GM23338 (cell line): ENCODE measurements at regions not wholly inside any gene's neighbourhood (a gene's known extent, or its start where the extent isn't known, plus 50 kb on each side); places are given as distances from the start of the nearest gene placed in this dataset.

Experiments used
- ATAC-seq: fragments of 200-7000 bp; cut with Tn5 transposase; 3 replicates; pipeline ENCODE4 v1.9.1; 2020
- DNase-seq: peaks from one replicate; pipeline ENCODE4 v3.0.0-alpha.2; 2015; ENCODE audit warnings: low spot score
- H2AFZ ChIP-seq: fragments of 200-600 bp; sonication (generic); 2 replicates; pipeline ENCODE4 v1.8.0; 2016; ENCODE audit warnings: antibody characterized with exemption, mild to moderate bottlenecking, moderate library complexity
- H3F3A ChIP-seq: fragments of 200-600 bp; sonication (generic); replicated peaks from 2 replicates; pipeline ENCODE4 v1.8.0; 2017; ENCODE audit warnings: antibody characterized with exemption, mixed run types, low read depth
- H3K27ac ChIP-seq: fragments of 200-600 bp; sonication (generic); 2 replicates; pipeline ENCODE4 v1.6.1; 2016; ENCODE audit warnings: low read depth
- H3K27me3 ChIP-seq: fragments of 200-600 bp; sonication (generic); 2 replicates; pipeline ENCODE4 v1.8.0; 2016; ENCODE audit warnings: mild to moderate bottlenecking, mixed run types, moderate library complexity; ENCODE audit not compliant: insufficient read depth
- H3K36me3 ChIP-seq: fragments of 200-600 bp; sonication (generic); 2 replicates; pipeline ENCODE4 v1.8.0; 2016; ENCODE audit warnings: mild to moderate bottlenecking; ENCODE audit not compliant: insufficient read depth
- H3K4me1 ChIP-seq: fragments of 200-600 bp; sonication (generic); 2 replicates; pipeline ENCODE4 v1.8.0; 2016; ENCODE audit warnings: mild to moderate bottlenecking, moderate library complexity; ENCODE audit not compliant: insufficient read depth
- H3K4me2 ChIP-seq: fragments of 200-600 bp; sonication (generic); 2 replicates; pipeline ENCODE4 v1.7.1; 2017; ENCODE audit warnings: mixed run types
- H3K4me3 ChIP-seq: fragments of 200-600 bp; sonication (generic); 2 replicates; pipeline ENCODE4 v1.6.1; 2016; ENCODE audit warnings: mixed run types
- H3K79me2 ChIP-seq: fragments of 200-600 bp; sonication (generic); replicated peaks from 2 replicates; pipeline ENCODE4 v1.8.0; 2017; ENCODE audit warnings: mild to moderate bottlenecking; ENCODE audit not compliant: insufficient read depth
- H3K9me2 ChIP-seq: fragments of 200-600 bp; sonication (generic); 2 replicates; pipeline ENCODE4 v1.8.0; 2017; ENCODE audit not compliant: insufficient read depth
- H4K20me1 ChIP-seq: fragments of 200-600 bp; sonication (generic); replicated peaks from 2 replicates; pipeline ENCODE4 v1.8.0; 2017; ENCODE audit warnings: mild to moderate bottlenecking; ENCODE audit not compliant: insufficient read depth
- H3K27ac Mint-ChIP-seq: 2 replicates; pipeline ENCODE4 v1.8.0; 2020; ENCODE audit warnings: inconsistent platforms, mild to moderate bottlenecking, moderate library complexity, mixed read lengths
- H3K27me3 Mint-ChIP-seq: 3 replicates; pipeline ENCODE4 v1.8.0; 2022; ENCODE audit warnings: low read depth, mild to moderate bottlenecking, moderate library complexity, mixed read lengths, inconsistent platforms; ENCODE audit not compliant: insufficient read depth, poor library complexity
- H3K36me3 Mint-ChIP-seq: 3 replicates; pipeline ENCODE4 v1.8.0; 2021; ENCODE audit warnings: low read depth, mild to moderate bottlenecking, inconsistent platforms, moderate library complexity, mixed read lengths
- H3K4me1 Mint-ChIP-seq: 3 replicates; pipeline ENCODE4 v1.8.0; 2020; ENCODE audit warnings: mild to moderate bottlenecking, inconsistent platforms, mixed read lengths
- H3K4me3 Mint-ChIP-seq: 3 replicates; pipeline ENCODE4 v1.8.0; 2021; ENCODE audit warnings: moderate library complexity, mild to moderate bottlenecking, inconsistent platforms, mixed read lengths
- H3K9me3 Mint-ChIP-seq: 3 replicates; pipeline ENCODE4 v1.8.0; 2020; ENCODE audit warnings: moderate library complexity, mild to moderate bottlenecking, inconsistent platforms, mixed read lengths
- CREB1 ChIP-seq: fragments of 250-450 bp; sonication (Bioruptor Pico); IDR thresholded peaks from 2 replicates; pipeline ENCODE4 v1.5.0; 2020; ENCODE audit warnings: low read depth, mild to moderate bottlenecking, moderate library complexity
- CTCF ChIP-seq, 2 experiments: fragments of 200-600 bp in 1 of 2; sonication (generic) in 1 of 2; conservative IDR thresholded peaks; 2 replicates each; pipeline versions ENCODE4 v1.5.1 to v1.6.1; 2016 to 2017; ENCODE audit warnings: antibody characterized with exemption in 2 of 2, low read depth in 2 of 2, mild to moderate bottlenecking in 2 of 2, moderate library complexity in 1 of 2
- ETS1 ChIP-seq: IDR thresholded peaks from 2 replicates; pipeline ENCODE4 v1.6.1; 2016; ENCODE audit warnings: antibody characterized with exemption
- EZH2 ChIP-seq: fragments of 200-600 bp; sonication (generic); IDR thresholded peaks from one replicate; pipeline ENCODE4 v1.8.0; 2017; ENCODE audit warnings: antibody characterized with exemption, mild to moderate bottlenecking, low read depth; ENCODE audit not compliant: unreplicated experiment
- EZH2phosphoT487 ChIP-seq: fragments of 200-600 bp; sonication (generic); IDR thresholded peaks from one replicate; pipeline ENCODE4 v1.8.1; 2018; ENCODE audit warnings: antibody characterized with exemption; ENCODE audit not compliant: unreplicated experiment
- JUNB ChIP-seq: IDR thresholded peaks from one replicate; pipeline ENCODE4 v1.6.1; 2016; ENCODE audit warnings: antibody characterized with exemption; ENCODE audit not compliant: unreplicated experiment
- NANOG ChIP-seq: IDR thresholded peaks from 2 replicates; pipeline ENCODE4 v1.6.1; 2016; ENCODE audit warnings: antibody characterized with exemption, borderline replicate concordance
- POLR2AphosphoS5 ChIP-seq: IDR thresholded peaks from 2 replicates; pipeline ENCODE4 v1.6.1; 2016; ENCODE audit warnings: antibody characterized with exemption, low read depth
- STAT1 ChIP-seq: IDR thresholded peaks from one replicate; pipeline ENCODE4 v1.6.1; 2016; ENCODE audit warnings: antibody characterized with exemption; ENCODE audit not compliant: unreplicated experiment
- ZNF114 ChIP-seq: fragments of 250-450 bp; sonication (Bioruptor Pico); IDR thresholded peaks from 2 replicates; pipeline ENCODE4 v1.5.0; 2020; ENCODE audit warnings: mild to moderate bottlenecking, moderate library complexity
- ZNF331 ChIP-seq: fragments of 250-450 bp; sonication (Bioruptor Pico); IDR thresholded peaks from 2 replicates; pipeline ENCODE4 v1.5.0; 2020; ENCODE audit warnings: low read depth, mild to moderate bottlenecking, moderate library complexity
- TF ChIP-seq, protein P1 (sequence below): fragments of 250-450 bp; sonication (Bioruptor Pico); IDR thresholded peaks from 2 replicates; pipeline ENCODE4 v1.5.0; 2020; ENCODE audit warnings: mild to moderate bottlenecking, moderate library complexity
- TF ChIP-seq, protein P2 (sequence below): IDR thresholded peaks from one replicate; pipeline ENCODE4 v1.6.1; 2018; ENCODE audit warnings: antibody characterized with exemption; ENCODE audit not compliant: unreplicated experiment

DNA sequence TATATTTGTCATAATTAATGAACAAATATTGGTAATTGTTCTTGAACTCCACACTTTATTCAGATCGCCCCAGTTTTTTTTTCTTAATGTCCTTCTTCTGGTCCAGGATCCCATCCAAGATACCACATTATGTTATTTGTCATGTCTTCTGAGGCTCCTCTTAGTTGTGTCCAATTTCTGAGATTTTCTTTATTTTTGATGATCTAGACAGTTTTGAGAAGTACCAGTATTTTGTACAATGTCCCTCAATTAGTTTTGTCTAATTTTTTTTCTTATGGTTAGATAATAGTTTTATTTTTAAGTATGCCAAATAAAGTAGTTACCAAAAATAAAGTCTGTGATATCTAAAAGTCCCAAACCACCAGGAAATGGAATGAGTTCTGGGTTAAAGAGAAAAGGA is 440.8 kb upstream of the ATP2B1 start:
- Histone ChIP-seq H3F3A (no peaks in the 10 kb centered on the region), H3K27ac (no peak overlapping the region), H3K4me3 (no peak overlapping the region), H3K4me1 (no peaks in the 10 kb centered on the region), H3K4me2 (no peak overlapping the region), H3K27me3 (no peaks in the 10 kb centered on the region), H3K9me2 (0 out of 2 replicates have a peak, but pooled peaks cover 5% of the 10 kb centered on the region), H3K36me3 (no peaks in the 10 kb centered on the region), H3K79me2 (no peaks in the 10 kb centered on the region), H4K20me1 (no peaks in the 10 kb centered on the region), H2AFZ (no peak overlapping the region)
- Mint-ChIP-seq H3K27me3 (peaks cover 3% of the 10 kb centered on the region), H3K27ac (no peak overlapping the region), H3K9me3 (no peaks in the 10 kb centered on the region), H3K36me3 (peaks cover 3% of the 10 kb centered on the region; the same call in 2 of the 3 replicates), H3K4me1 (peaks cover 4% of the 10 kb centered on the region), H3K4me3 (no peak overlapping the region)
- TF ChIP-seq JUNB = no peak
- no peak for TF ChIP-seq STAT1
- TF ChIP-seq, protein P1, sequence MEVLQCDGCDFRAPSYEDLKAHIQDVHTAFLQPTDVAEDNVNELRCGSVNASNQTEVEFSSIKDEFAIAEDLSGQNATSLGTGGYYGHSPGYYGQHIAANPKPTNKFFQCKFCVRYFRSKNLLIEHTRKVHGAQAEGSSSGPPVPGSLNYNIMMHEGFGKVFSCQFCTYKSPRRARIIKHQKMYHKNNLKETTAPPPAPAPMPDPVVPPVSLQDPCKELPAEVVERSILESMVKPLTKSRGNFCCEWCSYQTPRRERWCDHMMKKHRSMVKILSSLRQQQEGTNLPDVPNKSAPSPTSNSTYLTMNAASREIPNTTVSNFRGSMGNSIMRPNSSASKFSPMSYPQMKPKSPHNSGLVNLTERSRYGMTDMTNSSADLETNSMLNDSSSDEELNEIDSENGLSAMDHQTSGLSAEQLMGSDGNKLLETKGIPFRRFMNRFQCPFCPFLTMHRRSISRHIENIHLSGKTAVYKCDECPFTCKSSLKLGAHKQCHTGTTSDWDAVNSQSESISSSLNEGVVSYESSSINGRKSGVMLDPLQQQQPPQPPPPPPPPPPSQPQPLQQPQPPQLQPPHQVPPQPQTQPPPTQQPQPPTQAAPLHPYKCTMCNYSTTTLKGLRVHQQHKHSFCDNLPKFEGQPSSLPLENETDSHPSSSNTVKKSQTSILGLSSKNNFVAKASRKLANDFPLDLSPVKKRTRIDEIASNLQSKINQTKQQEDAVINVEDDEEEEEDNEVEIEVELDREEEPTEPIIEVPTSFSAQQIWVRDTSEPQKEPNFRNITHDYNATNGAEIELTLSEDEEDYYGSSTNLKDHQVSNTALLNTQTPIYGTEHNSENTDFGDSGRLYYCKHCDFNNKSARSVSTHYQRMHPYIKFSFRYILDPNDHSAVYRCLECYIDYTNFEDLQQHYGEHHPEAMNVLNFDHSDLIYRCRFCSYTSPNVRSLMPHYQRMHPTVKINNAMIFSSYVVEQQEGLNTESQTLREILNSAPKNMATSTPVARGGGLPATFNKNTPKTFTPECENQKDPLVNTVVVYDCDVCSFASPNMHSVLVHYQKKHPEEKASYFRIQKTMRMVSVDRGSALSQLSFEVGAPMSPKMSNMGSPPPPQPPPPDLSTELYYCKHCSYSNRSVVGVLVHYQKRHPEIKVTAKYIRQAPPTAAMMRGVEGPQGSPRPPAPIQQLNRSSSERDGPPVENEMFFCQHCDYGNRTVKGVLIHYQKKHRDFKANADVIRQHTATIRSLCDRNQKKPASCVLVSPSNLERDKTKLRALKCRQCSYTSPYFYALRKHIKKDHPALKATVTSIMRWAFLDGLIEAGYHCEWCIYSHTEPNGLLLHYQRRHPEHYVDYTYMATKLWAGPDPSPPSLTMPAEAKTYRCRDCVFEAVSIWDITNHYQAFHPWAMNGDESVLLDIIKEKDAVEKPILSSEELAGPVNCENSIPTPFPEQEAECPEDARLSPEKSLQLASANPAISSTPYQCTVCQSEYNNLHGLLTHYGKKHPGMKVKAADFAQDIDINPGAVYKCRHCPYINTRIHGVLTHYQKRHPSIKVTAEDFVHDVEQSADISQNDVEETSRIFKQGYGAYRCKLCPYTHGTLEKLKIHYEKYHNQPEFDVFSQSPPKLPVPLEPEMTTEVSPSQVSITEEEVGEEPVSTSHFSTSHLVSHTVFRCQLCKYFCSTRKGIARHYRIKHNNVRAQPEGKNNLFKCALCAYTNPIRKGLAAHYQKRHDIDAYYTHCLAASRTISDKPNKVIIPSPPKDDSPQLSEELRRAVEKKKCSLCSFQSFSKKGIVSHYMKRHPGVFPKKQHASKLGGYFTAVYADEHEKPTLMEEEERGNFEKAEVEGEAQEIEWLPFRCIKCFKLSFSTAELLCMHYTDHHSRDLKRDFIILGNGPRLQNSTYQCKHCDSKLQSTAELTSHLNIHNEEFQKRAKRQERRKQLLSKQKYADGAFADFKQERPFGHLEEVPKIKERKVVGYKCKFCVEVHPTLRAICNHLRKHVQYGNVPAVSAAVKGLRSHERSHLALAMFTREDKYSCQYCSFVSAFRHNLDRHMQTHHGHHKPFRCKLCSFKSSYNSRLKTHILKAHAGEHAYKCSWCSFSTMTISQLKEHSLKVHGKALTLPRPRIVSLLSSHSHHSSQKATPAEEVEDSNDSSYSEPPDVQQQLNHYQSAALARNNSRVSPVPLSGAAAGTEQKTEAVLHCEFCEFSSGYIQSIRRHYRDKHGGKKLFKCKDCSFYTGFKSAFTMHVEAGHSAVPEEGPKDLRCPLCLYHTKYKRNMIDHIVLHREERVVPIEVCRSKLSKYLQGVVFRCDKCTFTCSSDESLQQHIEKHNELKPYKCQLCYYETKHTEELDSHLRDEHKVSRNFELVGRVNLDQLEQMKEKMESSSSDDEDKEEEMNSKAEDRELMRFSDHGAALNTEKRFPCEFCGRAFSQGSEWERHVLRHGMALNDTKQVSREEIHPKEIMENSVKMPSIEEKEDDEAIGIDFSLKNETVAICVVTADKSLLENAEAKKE (CRISPR knock-in tag) = no peak
- TF ChIP-seq, protein P2, sequence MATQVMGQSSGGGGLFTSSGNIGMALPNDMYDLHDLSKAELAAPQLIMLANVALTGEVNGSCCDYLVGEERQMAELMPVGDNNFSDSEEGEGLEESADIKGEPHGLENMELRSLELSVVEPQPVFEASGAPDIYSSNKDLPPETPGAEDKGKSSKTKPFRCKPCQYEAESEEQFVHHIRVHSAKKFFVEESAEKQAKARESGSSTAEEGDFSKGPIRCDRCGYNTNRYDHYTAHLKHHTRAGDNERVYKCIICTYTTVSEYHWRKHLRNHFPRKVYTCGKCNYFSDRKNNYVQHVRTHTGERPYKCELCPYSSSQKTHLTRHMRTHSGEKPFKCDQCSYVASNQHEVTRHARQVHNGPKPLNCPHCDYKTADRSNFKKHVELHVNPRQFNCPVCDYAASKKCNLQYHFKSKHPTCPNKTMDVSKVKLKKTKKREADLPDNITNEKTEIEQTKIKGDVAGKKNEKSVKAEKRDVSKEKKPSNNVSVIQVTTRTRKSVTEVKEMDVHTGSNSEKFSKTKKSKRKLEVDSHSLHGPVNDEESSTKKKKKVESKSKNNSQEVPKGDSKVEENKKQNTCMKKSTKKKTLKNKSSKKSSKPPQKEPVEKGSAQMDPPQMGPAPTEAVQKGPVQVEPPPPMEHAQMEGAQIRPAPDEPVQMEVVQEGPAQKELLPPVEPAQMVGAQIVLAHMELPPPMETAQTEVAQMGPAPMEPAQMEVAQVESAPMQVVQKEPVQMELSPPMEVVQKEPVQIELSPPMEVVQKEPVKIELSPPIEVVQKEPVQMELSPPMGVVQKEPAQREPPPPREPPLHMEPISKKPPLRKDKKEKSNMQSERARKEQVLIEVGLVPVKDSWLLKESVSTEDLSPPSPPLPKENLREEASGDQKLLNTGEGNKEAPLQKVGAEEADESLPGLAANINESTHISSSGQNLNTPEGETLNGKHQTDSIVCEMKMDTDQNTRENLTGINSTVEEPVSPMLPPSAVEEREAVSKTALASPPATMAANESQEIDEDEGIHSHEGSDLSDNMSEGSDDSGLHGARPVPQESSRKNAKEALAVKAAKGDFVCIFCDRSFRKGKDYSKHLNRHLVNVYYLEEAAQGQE = no peak
- no peak for TF ChIP-seq CREB1 (CRISPR knock-in tag)
- no peak for TF ChIP-seq ZNF114 (CRISPR knock-in tag)
- TF ChIP-seq EZH2 = no peak
- no peak for TF ChIP-seq POLR2AphosphoS5
- TF ChIP-seq EZH2phosphoT487 = no peak
- no peak for TF ChIP-seq ETS1
- no peak for TF ChIP-seq ZNF331 (CRISPR knock-in tag)
- TF ChIP-seq CTCF (conservative IDR thresholded peaks at IDR 0.05; ENCODE audit: low read depth in 2 of 2) = no peak
- TF ChIP-seq NANOG = no peak
- DNase-seq (no peak), ATAC-seq (no peak)
